Kidney capillary endothelial cell (primary cell): ENCODE measurements at regions not wholly inside any gene's neighbourhood (a gene's known extent, or its start where the extent isn't known, plus 50 kb on each side); places are given as distances from the start of the nearest gene placed in this dataset.

Experiments used
- DNase-seq: peaks from one replicate; pipeline ENCODE4 v3.0.0-alpha.2; 2018; ENCODE audit warnings: low spot score

DNA sequence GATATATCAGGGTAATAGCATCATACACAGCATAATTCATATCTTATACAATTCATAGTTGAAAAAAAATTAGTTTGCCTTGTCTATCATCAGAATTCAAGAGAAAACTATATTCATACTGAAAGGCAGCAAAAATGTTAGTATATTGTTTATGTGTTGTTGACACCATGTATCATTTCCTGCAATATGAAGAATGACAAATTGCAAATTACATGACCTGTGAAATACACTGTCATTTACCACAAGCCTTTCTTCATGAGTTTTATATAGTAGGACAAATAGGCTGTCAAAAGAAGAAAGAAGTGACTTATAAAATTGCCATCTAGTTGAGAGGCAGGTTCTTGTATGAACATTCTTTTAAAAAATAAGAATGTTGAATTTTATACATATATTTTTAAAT is 1136.3 kb upstream of the CDH9 start:
- DNase-seq, result no peak

DNA sequence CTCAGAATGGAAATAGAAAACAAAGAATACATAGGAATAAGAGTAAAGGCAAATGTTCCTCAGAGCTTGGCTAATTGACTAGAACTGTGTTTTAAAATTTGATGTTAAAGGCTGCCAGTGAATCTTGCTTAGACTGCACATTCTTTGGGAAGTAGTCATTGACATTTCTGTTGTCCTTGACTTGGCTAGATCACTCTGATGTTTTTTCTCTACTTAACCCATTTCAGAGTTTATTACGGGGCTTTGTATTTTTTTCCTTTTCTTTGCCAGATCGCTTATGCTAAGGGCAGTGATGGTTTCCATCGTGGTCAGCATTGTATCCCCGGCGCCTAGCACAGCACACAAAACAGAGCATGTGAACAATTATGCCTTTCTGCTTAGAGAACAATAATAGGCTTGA is 1126.7 kb upstream of the CDH9 start:
- no peak for DNase-seq

DNA sequence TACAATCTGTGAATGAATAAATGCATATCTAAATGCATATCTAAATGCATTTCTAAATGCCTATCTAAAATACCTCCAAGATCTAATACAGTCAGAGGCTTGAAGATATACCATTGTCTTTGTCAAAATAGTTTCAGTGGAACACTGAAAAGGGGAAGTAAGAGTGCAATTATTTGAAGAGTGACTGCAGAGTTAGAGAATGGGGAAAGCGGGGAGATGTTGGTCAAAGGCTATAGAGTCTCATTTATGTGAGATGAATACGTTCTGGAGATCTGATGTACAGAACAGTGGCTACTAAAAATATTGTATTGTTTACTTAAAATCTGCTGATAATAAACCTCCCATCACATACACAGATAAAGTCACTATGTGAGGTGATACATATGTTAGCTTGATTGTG is 1126.2 kb upstream of the CDH9 start:
- DNase-seq, result no peak

DNA sequence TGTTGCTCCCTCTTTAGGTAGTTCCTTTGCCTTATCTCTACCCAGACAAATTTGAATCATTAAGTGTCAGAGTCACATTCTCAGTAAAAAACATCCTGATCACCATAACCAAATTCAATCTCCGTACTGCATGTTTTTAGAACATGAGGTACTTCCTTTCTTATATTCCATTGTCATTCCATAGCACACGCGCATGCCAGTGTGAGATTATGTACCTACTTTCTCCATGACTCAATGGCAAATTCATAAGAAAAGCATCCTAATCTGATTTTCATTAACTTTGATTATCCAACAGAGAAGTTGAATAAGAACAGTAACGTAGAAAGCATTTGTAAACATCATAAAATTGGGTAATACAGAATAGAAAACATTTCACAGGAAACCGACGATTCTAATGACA is 1118.6 kb upstream of the CDH9 start:
- no peak for DNase-seq

DNA sequence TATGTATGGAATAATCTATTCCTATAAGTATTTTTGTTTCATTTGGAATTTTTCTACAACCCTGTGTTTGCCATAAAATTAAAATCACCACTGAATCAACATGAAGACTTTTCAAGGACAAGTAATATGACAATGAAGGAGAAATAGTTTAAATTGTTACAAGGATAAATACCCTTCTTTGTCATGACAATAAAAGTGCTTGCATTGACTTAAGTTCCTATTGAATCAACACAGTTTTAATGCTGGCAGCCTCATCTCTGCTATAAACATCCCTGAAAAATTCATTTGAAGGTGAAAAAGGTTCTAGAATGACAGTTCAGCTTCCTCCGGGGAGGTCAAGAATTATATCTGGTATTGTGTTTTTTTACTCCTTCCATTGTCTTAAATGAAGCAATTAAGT is 1105.1 kb upstream of the CDH9 start:
- DNase-seq, result no peak

DNA sequence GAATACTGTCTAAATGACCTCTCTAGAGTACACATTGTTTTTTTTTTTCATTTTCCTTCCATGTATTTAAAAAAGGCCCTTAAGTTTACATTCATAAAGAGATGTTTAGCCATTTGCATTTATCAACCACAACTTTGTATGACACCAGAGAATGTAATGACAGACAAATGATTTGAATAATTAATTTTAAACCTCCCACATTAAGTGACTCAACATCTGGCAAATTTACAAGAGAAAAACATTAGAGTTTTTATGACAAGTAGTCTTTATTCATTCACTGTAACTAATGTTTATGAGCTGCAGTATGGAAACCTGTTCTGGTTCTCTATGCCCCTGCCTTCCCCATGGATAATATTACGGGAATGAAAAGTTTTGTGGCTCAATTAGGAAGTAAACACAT is 1093.8 kb upstream of the CDH9 start:
- DNase-seq, result no peak

DNA sequence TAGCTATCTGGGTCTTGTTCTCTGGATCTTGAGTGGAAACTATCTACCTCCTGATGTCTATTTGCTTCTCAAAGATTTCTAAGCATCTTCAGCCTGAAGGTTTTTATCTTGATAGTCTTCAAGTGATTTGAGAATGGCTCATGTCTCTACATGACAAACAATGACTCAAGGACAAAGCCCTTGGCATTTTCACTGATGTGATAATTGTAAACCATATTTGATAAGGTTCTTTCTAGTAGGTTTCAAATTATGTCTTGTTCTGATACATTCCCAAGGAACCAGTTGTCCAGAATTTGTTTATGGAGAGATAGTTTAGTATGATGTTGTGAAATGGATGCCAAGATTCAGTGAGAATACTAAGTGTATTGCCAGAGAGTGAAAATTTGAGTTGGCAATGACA is 1079.3 kb upstream of the CDH9 start:
- DNase-seq, result no peak

DNA sequence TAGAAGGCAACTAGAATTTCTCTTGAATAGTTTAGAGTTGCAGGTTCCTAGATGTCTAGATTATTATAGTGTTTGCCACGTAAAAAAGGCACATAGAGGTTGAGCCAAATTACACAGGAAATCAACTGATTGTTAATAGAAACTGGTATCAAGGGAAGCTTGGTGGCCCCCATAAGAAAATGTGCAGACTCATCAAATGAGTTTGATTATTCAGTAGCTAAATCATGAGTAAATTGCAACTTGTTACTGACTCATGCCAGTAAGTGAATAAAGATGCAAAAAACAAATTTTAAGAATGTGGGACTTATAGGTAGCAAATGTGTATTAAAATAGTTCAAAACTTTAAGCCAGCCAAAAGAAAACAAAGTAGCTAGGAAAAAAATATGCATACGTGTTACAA is 1078.9 kb upstream of the CDH9 start:
- DNase-seq, result no peak

DNA sequence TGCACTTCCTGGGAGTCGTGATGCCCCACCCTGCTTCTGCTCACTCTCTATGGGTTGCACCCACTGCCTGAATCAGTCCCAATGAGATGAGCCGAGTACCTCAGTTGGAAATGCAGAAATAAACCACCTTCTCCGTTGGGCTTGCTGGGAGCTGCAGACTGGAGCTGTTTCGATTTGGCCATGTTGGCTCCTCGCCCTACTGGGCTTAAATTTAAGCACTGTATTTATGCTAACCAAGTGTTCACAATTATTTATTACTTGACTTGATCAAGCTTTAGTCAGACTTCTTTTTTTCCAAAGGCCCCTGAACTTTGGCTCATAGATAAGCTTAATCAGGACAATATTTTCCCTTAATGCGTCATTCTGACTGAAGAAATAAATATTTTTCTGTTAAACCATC is 1072.4 kb upstream of the CDH9 start:
- no peak for DNase-seq

DNA sequence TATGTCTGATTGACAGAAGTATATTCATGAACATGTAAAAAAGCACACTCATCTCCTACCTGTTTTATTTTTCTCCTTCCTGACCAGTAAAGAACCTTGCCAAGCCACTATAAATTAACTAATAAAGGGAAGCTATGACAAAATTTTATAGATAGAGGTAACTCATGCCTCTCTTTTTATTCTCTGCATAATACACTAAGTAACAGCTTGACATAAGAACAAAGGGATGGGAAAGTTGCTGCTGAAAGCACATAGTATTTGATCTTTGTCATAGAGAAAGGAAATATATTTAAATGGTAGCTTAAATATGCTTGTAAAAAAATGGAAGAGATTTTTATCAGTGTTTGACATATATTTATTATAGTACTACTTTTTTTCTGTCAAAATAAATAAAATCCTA is 1065.7 kb upstream of the CDH9 start:
- DNase-seq, result no peak

DNA sequence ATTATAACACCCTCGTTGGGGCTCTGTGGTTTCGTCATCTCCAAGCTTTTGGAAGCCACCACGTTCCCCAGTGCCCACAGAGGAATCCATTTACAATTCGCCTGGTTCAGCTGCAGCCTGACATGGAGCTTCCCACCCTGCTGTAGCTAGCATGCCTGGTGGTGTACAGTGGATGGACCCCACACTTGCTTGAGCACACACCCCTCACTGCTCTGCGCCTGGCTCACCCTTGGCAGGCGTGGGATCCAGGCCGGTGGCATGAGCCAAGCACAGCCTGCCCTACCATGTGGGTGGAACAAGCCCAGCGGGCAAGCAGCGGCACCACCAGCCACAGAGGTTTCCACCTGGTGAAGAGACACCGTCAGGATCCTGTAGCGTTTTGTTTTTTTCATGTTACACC is 1045.7 kb upstream of the CDH9 start:
- no peak for DNase-seq

DNA sequence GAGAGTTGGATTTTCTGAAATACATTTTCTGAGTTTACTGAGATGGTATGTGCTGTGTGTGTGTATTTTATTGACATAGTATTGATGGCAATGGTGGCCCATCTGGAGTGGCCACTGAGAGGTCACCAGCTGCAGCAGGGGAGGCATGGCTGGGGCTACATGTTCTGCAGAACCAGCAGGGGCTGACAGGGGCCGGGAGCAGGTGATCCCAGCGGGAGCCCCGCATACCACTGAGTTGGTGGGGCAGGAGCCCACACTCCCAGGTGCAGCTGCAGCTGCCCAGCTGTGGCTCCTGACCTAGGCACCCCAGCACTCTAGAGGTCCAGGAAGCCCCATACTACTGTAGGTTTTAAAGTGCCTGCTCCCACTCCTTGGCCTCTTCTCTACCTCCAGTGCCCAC is 1044.2 kb upstream of the CDH9 start:
- DNase-seq, result no peak

DNA sequence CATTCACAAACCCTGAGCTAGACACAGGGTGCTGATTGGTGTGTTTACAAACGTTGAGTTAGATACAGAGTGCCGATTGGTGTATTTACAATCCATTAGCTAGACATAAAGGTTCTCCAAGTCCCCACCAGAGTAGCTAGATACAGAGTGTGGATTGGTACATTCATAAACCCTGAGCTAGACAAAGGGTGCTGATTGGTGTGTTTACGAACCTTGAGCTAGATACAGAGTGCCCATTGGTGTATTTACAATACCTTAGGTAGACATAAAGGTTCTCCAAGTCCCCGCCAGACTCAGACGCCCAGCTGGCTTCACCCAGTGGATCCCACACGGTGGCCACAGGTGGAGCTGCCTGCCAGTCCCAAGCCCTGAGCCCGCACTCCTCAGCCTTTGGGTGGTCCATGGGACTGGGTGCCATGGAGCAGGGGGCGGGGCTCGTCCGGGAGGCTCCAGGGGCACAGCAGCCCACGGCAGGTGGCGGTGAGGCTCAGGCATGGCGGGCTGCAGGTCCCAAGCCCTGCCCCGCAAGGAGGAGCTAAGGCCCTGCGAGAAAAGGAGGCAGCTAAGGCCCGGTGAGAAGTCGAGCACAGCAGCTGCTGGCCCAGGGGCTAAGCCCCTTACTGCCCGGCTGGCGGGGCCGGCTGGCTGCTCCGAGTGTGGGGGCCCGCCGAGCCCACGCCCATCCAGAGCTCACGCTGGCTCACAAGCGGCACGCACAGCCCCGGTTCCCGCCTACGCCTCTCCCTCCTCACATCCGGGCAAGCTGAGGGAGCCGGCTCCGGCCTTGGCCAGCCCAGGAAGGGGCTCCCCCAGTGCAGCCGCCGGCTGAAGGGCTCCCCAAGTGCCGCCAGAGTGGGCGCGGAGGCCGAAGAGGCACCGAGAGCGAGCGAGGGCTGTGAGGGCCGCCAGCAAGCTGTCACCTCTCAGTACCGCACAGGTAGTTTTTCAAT is 1039.2 kb upstream of the CDH9 start:
- no peak for DNase-seq

DNA sequence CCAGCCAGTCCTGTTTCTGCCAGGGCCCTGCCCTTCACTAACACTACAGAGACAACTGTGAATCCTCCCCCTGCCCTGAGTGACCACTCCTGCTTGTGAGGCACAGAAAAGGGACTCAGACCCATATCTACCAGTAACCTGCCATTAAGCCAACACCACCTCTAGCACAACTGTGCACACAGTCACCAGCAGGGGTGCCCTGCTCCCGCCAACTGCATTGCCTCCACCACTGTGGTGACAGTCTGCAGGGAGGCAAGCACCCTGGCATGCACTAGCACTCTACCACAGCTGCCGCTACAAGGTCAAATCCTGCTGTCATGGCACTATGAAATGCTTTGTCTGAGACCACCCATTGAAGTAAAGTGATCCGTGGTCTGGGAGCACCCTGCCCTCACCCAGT is 1028.5 kb upstream of the CDH9 start:
- no peak for DNase-seq

DNA sequence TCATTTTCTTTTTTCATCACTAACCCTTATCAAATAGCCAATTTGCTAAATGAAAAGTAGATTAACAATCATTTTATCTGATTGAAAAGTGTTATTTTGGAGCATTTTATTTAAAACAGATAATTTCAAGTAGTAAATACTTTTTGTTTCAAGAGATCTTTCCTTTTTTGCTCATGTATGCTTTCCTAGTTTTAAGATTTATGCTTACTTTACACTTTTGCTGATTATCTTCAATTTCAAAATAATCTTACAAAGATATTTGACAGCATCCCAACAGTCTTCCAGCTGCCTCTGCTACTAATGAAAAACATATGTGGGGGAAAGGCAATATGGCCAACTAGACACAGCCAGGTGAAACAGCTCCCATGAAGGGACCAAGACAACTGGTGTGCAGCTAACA is 1027.3 kb upstream of the CDH9 start:
- DNase-seq, result no peak

DNA sequence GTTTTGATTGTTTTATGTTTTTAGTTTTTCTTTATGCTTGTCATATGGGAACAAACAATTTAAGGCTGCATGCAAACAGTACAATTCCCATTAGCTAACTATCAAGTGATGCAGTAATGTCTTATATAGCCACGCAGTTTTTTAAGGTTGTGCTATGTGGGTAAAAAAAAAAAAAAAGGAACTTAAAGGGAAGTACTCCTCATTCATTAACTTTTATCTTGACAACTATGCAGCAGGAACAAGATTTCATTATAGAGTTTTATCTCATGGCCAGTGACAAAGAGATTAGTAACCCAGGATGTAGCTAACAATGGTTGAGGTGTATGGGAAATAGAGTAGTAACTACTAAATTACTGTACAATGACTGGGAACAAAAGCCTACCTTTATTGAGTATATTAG is 1008.2 kb upstream of the CDH9 start:
- no peak for DNase-seq

DNA sequence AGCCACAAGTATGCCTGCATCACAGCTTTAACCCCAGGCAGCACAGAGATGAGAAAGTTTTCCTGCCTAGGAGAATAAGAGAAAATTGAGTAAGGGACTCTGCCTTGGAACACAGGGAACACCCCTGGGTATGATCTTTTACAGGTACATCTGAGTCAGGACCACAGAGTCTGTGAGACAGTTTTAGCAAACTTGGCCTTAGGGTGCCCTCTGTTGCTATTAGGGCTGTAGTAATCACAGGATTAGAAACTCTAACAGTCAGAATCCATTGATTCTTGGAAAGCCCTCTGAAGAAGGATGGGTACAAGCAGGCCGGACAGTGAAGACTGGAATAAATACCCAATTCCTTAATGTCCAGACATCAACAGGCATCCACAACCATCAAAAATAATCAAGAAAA is 989.5 kb upstream of the CDH9 start:
- DNase-seq, result no peak

DNA sequence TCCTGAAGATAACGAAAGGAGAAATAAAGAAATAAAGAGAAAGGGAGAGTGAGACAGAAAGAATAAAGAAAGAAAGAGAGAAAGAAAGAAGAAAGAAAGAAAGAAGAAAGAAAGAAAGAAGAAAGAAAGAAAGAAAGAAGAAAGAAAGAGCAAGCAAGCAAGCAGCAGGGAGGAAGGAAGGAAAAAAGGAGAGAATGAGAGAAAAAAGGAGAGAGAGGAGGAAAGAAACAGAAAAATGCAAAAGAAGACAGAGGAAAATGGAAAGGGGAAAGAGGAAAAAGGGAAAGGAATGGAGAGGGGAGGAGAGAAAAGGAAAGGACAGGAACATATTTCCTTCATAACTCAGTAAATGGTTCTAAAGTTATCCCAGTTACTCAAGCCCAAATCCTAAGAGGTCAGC is 978.8 kb upstream of the CDH9 start:
- no peak for DNase-seq

DNA sequence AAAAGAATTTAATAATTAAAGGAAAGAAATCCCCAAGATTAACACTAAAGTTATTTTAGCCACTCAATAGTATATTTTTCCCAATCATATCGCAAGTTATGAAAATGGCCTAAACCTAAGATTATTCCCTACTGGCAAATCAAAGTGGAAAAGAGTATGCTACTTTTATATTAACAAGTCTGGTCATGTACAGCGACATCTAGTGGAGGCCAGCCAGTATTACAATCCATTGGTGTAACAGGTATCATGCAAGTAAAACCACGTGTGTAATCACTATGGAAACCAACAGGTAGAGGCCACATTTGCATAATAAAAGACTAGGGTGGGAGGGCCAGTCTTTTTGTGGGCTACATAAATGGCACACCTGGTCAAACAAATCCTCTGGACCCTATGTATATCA is 976.4 kb upstream of the CDH9 start:
- no peak for DNase-seq

DNA sequence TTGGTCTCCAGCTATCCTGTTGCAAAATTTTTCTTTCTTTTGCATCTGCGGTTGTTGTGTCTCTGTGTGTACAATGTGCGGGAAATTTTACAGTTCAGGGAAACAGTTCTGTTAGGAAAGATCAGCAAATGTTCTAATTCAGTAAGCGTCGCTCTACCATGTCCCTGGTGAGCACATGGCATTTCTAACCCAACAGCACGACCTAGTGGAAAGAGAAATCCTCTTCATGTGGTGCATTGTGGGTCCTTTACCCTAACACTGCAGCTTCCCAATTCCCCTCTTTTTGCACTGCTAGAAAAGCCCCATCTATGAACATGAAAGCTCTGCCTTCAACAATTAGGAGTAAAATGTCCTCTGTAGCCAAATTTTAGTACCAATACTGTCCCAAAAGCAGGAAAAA is 974.2 kb upstream of the CDH9 start:
- DNase-seq, result no peak

DNA sequence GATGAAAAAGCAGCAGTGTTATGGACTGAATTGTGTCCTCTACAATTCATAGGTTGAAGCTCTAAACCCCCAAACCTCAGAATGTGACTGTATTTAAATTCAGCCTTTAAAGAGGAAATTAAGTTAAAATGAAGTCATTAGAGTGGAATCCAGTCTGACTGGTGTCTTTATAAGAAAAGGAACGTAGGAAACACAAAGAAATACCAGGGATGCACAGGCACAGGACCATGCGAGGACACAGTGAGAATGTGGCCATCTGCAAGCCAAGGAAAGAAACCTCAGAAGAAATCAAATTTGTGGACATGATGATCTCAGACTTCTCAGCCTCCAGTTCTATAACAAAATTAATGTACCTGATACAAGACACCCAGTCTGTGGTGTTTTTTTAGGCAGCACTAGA is 971.2 kb upstream of the CDH9 start:
- no peak for DNase-seq

DNA sequence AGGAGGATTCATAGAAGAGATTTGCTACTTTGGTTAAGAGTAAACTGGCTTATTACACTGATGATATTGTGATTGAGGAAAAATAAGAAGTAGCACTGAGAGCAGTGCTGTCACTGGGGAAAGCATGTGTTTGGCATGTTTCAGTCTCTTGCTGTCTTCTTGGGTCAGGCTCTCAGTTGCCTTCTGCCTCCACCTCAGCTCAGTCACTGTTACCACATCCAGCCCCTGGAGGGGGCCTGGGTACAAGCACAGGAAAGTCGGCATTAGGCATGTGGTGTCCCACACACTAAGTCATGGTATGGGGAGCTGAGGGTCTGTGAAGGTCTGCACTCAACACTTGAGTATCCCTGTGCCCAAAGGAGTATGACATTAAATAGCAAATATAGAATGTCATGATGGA is 958.3 kb upstream of the CDH9 start:
- no peak for DNase-seq

DNA sequence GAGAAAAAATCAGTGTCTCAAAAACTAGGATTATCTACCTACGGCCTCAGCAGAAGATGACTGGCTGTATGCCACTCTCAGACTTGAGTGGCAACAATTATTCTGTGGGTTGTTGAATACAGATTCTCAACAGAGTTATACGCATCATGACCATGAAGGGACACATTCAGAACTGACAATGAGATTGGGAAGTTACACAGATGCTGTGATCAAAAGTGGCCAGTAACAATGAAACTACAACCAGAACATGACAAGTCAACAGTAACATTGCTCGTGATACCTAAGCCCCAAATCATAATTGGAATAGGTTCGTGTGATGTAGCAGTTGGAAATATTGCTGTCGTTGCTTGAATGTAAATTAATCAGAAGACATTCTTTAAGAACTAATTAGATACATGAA is 957.5 kb upstream of the CDH9 start:
- DNase-seq, result no peak

DNA sequence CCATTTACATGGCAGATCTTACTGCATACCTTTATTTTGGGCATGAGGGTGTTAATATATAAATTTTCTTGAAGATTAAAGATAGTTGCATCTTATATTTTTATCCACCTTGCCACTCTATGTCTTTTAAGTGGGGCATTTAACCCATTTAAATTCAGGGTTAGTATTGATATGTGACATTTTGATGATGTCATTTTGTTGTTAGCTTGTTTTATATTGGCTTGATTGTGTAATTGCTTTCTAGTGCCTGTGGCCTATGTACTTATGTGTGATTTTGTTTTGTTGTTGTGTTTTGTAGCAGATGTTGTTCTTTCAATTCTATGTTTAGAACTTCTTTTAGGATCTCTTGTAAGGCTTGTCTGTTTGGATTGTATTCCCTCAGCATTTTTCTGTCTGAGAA is 939.9 kb upstream of the CDH9 start:
- no peak for DNase-seq
